ENCODE measurements at regions not wholly inside any gene's neighbourhood (a gene's known extent, or its start where the extent isn't known, plus 50 kb on each side); places are given as distances from the start of the nearest gene placed in this dataset.

- WGBS, 4 donors: 73 to 74% (median 74%) methylated on average over 4 of the region's 4 CpGs
- Histone ChIP-seq H3K9me3 (replicated peaks in 1 of 3) (no peaks in the 10 kb centered on the region), H3K27ac (no peak overlapping the region), H3K27me3 (no peaks in the 10 kb centered on the region), H3K4me1 (replicated peaks in 1 of 2) (no peaks in the 10 kb centered on the region), H3K4me3 (no peak overlapping the region), H3K36me3 (replicated peaks in 1 of 2) (no peaks in the 10 kb centered on the region)
- intact Hi-C loops (cut with DNase I): no loop called here
- TF ChIP-seq POLR2A (IDR thresholded peaks at IDR 0.05): no peak
- no peak for TF ChIP-seq CTCF (IDR thresholded peaks at IDR 0.05)
- DNase-seq: no peak
These were observed 105.1 kb upstream of the TOX3 start for GRCh38 chr16:52652033-52652432.

- H3K9me3 ChIP-seq (replicated peaks in 1 of 3): no peaks in the 10 kb centered on the region
These were observed 103.8 kb upstream of the TOX3 start for GRCh38 chr16:52650789-52651188.

GRCh38 chr16:52650318-52650717, 103.4 kb upstream of the TOX3 start:
- DNase-seq: no peak
- TF ChIP-seq POLR2A (IDR thresholded peaks at IDR 0.05) (no peak), CTCF (IDR thresholded peaks at IDR 0.05) (no peak)
- WGBS, 4 donors: 60 to 71% (median 65%) methylated on average over 3 of the region's 3 CpGs
- Histone ChIP-seq H3K27ac (no peak overlapping the region), H3K9me3 (replicated peaks in 1 of 3) (no peaks in the 10 kb centered on the region), H3K36me3 (replicated peaks in 1 of 2) (no peaks in the 10 kb centered on the region), H3K4me1 (replicated peaks in 1 of 2) (no peaks in the 10 kb centered on the region), H3K4me3 (no peak overlapping the region), H3K27me3 (no peaks in the 10 kb centered on the region)
- intact Hi-C loops (cut with DNase I): no loop called here

More at GRCh38 chr16:52650789-52651188, 103.8 kb upstream of the TOX3 start:
- Histone ChIP-seq H3K36me3 (replicated peaks in 1 of 2) (no peaks in the 10 kb centered on the region), H3K4me3 (no peak overlapping the region), H3K27me3 (no peaks in the 10 kb centered on the region), H3K27ac (no peak overlapping the region), H3K4me1 (replicated peaks in 1 of 2) (no peaks in the 10 kb centered on the region)
- no peak for DNase-seq
- TF ChIP-seq POLR2A (IDR thresholded peaks at IDR 0.05) (no peak), CTCF (IDR thresholded peaks at IDR 0.05) (no peak)
- intact Hi-C loops (cut with DNase I): no loop called here
- 56 to 69% (median 57%) methylated on average over 3 of the region's 3 CpGs for WGBS, 4 donors

GRCh38 chr16:52649870-52650269, 102.9 kb upstream of the TOX3 start:
- intact Hi-C loops (cut with DNase I): no loop called here
- H3K27ac ChIP-seq: no peak overlapping the region
- H3K27me3 ChIP-seq: no peaks in the 10 kb centered on the region
- DNase-seq: no peak
- no peaks in the 10 kb centered on the region for H3K4me1 ChIP-seq (replicated peaks in 1 of 2)
- TF ChIP-seq POLR2A (IDR thresholded peaks at IDR 0.05) (no peak), CTCF (IDR thresholded peaks at IDR 0.05) (no peak)
- 44 to 70% (median 60%) methylated on average over 1 of the region's 1 CpG for WGBS, 4 donors
- H3K9me3 ChIP-seq (replicated peaks in 1 of 3): no peaks in the 10 kb centered on the region
- no peak overlapping the region for H3K4me3 ChIP-seq
- no peaks in the 10 kb centered on the region for H3K36me3 ChIP-seq (replicated peaks in 1 of 2)
